ENCODE measurements at regions not wholly inside any gene's neighbourhood (a gene's known extent, or its start where the extent isn't known, plus 50 kb on each side); places are given as distances from the start of the nearest gene placed in this dataset.
A peak's percentile ranks its signal among the peaks of the same experiment; 100 is the strongest.
"Not testable (repeated sequence)": the region's sequence is repeated elsewhere in the genome, so short reads cannot be mapped to it uniquely, and the experiment has no call there.

GRCh38 chr12:105664765-105665164, 334.3 kb downstream of the C12orf75 start:
- not testable (repeated sequence) for DNase-seq

- DNase-seq, result no peak
These were observed 334.9 kb downstream of the C12orf75 start for GRCh38 chr12:105665366-105665765.

- no peak for DNase-seq
These were observed 337.7 kb downstream of the C12orf75 start for GRCh38 chr12:105667973-105668743.

- DNase-seq, result no peak
These were observed 340.2 kb downstream of the C12orf75 start for GRCh38 chr12:105670672-105671071.

GRCh38 chr12:105671720-105672119, 341.2 kb downstream of the C12orf75 start:
- no peak for DNase-seq

- no peak for DNase-seq
These were observed 341.9 kb downstream of the C12orf75 start for GRCh38 chr12:105672121-105672975.

- DNase-seq, result no peak
These were observed 344.6 kb downstream of the C12orf75 start for GRCh38 chr12:105674871-105675699.

- no peak for DNase-seq
These were observed 346.2 kb downstream of the C12orf75 start for GRCh38 chr12:105676694-105677093.

- DNase-seq, result no peak
These were observed 347.2 kb downstream of the C12orf75 start for GRCh38 chr12:105677672-105678071.

GRCh38 chr12:105679982-105680381, 349.5 kb downstream of the C12orf75 start:
- DNase-seq, result no peak

GRCh38 chr12:105681341-105681740, 350.9 kb downstream of the C12orf75 start:
- no peak for DNase-seq

GRCh38 chr12:105682821-105683220, 352.3 kb downstream of the C12orf75 start:
- not testable (repeated sequence) for DNase-seq

GRCh38 chr12:105683836-105684235, 353.3 kb downstream of the C12orf75 start:
- DNase-seq, result not testable (repeated sequence)

- DNase-seq, result no peak
These were observed 367.6 kb downstream of the C12orf75 start for GRCh38 chr12:105698075-105698474.

GRCh38 chr12:105699209-105699608, 368.7 kb downstream of the C12orf75 start:
- no peak for DNase-seq

- DNase-seq, result no peak
These were observed 374.3 kb downstream of the C12orf75 start for GRCh38 chr12:105704787-105705186.

- DNase-seq, result no peak
These were observed 374.7 kb downstream of the C12orf75 start for GRCh38 chr12:105705235-105705634.

- peak; percentile 3 to 16 for DNase-seq
These were observed 375.3 kb downstream of the C12orf75 start for GRCh38 chr12:105705765-105706164.

- no peak for DNase-seq
These were observed 376.0 kb downstream of the C12orf75 start for GRCh38 chr12:105706321-105706972.

GRCh38 chr12:105706973-105707334, 376.5 kb downstream of the C12orf75 start:
- DNase-seq, result no peak

GRCh38 chr12:105713606-105714305, 383.3 kb downstream of the C12orf75 start:
- DNase-seq, result no peak

- DNase-seq, result no peak
These were observed 386.1 kb downstream of the C12orf75 start for GRCh38 chr12:105716621-105717020.

All from activated CD4-positive, alpha-beta T cell treated with anti-CD3 and anti-CD28 coated beads, Interleukin-2, amount 50 U/mL, for 48 hours (primary cell).